Upper lobe of left lung (tissue), 4 donors: ENCODE measurements at regions not wholly inside any gene's neighbourhood (a gene's known extent, or its start where the extent isn't known, plus 50 kb on each side); places are given as distances from the start of the nearest gene placed in this dataset.

Experiments used
- CTCF ChIP-seq, 6 experiments: fragments of 450-650 bp in 4 of 6; fragments of 200-600 bp in 2 of 6; sonication (generic) in 2 of 6; IDR thresholded peaks; one replicate each; pipeline ENCODE4 v1.5.1; 2016 to 2019; ENCODE audit warnings: antibody characterized with exemption in 6 of 6
- EP300 ChIP-seq, 4 donors: sonication (generic); formaldehyde crosslinking; IDR thresholded peaks; one replicate each; pipeline ENCODE4 v1.5.1; 2017; ENCODE audit warnings: antibody characterized with exemption in 4 of 4, control low read depth in 2 of 4
- POLR2A ChIP-seq, 4 donors: fragments of 450-650 bp; IDR thresholded peaks; one replicate each; pipeline ENCODE4 v1.5.1; 2016 to 2017; ENCODE audit warnings: antibody characterized with exemption in 4 of 4, mild to moderate bottlenecking in 2 of 4

GRCh38 chrX:142711796-142712290, 313.9 kb upstream of the SPANXN4 start:
- TF ChIP-seq POLR2A (IDR thresholded peaks at IDR 0.05) (no peak), CTCF (IDR thresholded peaks at IDR 0.05) (no peak), EP300 (IDR thresholded peaks at IDR 0.05) (no peak)
